AML-193 (cell line): ENCODE measurements at regions not wholly inside any gene's neighbourhood (a gene's known extent, or its start where the extent isn't known, plus 50 kb on each side); places are given as distances from the start of the nearest gene placed in this dataset.
A peak's percentile ranks its signal among the peaks of the same experiment; 100 is the strongest.
"Not testable (repeated sequence)": the region's sequence is repeated elsewhere in the genome, so short reads cannot be mapped to it uniquely, and the experiment has no call there.

ENCODE experiments used
- DNase-seq, 2 experiments: peaks; one replicate each; lab custom pipeline; 2025; lab: John Stamatoyannopoulos, UW

DNA sequence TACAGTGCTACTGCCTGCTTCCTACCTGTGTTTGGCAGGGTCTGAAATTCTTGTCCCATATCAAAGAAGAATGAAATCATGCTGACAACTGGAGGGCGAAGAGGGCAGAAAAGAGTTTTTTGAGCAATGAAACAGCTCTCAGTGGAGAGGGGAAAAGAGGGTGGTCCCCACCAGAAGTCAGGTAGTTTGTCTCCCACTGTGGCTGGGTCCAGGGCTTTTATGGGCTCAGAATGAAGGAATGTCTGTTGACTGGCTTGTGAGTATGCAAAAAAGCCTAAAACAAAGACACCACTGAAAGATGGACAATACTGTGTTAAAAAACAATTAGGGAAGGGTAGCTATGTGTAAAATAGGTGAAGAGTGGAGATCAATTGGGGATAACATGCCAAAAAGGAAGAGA is 115.0 kb downstream of the ADAM29 start:
- no peak for DNase-seq

GRCh38 chr4:175034007-175034406 is 115.8 kb downstream of the ADAM29 start:
- DNase-seq, result no peak

- DNase-seq, result no peak
These were observed 117.0 kb downstream of the ADAM29 start for GRCh38 chr4:175034986-175035705.

GRCh38 chr4:175035905-175036304 is 117.7 kb downstream of the ADAM29 start:
- no peak for DNase-seq

- DNase-seq, result no peak
These were observed 130.1 kb downstream of the ADAM29 start for GRCh38 chr4:175048111-175048784.

GRCh38 chr4:175048906-175049305 is 130.7 kb downstream of the ADAM29 start:
- DNase-seq, result no peak

DNA sequence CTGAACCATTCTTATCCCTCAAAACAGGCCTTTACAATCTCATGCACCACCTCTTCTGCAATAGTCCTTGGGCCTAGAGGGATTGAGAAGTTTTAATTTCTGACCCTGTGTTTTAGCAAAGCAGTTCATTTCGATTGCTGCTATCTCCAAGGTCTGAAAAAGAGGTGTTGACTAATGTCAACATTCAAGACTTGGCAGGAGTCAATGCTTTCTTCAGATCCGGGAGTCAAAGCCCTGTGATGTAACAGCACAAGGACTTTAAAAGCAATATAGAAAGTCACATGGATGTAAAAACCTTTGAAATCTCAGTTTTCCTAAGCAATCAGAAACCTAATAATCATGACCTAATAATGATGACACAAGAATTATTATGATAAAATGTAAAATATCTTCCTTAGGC is 133.8 kb downstream of the ADAM29 start:
- no peak for DNase-seq

- no peak for DNase-seq
These were observed 136.8 kb downstream of the ADAM29 start for GRCh38 chr4:175054980-175055379.

DNA sequence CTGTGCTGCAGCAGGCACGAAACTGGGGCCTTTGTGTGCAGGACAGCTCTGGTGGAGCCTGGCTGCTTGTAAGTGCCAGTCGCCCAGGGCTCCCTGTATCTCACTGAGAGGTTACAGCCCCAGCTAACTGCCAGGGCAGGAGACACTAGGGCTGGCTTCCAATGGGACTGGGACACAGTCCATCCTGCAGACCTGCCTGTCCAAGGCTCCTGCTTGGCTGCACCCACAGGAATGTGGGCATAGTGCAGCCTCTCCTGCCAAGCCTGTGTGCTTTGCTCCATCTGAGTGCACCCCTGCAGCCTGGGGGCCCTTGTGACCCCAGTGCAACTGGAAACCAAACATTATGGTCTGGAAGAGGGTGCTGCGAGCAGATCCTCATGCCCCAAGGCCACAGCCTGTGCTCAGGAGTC is 144.0 kb downstream of the ADAM29 start:
- no peak for DNase-seq

DNA sequence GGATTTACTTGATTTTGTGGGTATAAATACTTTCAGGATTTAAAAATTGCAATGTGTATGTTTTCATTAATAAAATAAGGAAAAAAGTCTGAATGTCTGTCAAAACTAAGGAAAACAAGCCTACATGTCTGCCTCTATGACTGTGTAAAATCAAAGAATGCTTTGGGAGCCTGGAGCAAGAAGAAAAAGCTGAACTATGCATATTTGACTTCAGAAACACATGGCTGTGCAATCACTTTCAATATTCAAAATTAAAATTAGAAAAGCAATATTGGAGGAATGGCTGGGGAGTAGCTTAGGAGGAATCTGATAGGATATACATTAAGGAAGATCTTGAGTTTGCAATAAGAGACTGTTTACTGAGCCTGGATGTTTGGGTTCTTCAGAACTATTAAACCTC is 147.1 kb downstream of the ADAM29 start:
- no peak for DNase-seq

GRCh38 chr4:175066923-175067627 is 148.9 kb downstream of the ADAM29 start:
- no peak for DNase-seq

DNA sequence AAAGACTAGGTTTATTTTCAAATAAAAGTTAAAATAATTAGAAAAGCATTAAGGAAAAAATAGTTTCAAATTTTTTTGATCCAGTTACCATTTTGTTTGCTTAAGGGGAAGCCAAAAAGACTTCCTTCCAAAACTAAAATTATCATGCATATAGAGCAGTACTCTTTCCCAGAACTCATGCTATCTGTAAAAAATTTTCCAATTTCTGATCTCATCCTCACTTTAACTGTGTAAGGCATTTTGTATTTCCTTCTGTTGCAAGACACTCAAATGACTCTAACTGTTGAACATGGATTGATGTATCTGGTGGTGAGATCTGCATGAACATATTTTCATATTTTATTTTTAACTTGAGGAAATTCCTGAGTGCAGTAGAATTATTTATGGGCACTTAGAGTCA is 150.1 kb downstream of the ADAM29 start:
- no peak for DNase-seq

DNA sequence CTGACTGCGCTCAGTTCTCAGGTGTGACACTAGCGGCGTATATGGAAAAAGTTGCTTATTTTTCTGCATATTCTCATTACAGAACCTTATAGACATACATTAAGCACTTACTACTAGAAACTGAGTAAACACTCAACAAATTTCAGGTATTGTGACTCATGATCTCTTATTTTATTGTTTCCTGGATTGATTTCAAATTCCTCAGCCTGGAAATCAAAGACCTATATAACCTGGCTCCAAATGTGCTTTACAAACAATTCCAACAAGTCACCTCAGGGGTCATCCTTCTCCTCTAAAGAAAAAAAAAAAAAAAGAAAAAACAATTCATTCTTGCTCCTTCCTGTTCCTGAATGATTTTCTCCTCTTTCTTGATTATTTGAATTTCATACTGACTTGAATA is 152.3 kb downstream of the ADAM29 start:
- no peak for DNase-seq

GRCh38 chr4:175071123-175071522 is 153.0 kb downstream of the ADAM29 start:
- DNase-seq, result no peak

GRCh38 chr4:175087145-175087544 is 169.0 kb downstream of the ADAM29 start:
- DNase-seq, result no peak

DNA sequence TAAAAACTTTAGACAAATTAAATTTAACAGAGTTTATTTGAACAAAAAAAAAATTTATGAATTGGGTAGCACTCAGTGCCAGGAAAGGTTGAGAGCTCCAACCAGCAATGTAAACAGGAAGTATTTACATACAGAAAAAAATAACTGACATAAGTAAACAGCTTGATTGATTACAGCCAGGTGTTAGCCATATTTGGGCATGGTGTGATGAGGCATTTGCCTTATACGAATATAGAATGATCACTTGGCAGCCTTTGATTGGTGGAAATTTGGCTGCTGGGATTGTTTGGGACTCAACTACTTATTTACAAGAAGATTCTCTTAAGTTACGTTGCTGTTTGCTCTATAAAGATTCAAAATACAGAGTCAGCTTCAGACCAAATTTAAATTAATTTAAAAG is 172.0 kb downstream of the ADAM29 start:
- no peak for DNase-seq

DNA sequence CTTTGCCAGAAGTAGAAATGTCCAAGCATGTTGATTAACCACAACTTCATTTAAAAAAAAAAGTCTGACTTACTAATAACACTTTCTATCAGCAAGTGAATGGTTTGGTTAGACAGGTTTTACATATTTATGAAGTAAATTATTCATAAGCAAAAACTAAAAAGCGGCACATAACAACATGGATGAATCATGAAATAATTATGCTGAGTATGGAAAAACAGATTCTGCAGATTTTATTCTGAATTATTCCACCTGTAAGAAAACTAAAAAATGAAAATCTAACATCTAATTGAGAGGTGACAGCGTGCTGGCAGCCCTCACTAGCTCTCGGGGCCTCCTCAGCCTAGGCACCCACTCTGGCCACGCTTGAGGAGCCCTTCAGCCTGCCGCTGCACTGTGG is 173.5 kb downstream of the ADAM29 start:
- DNase-seq, result no peak

DNA sequence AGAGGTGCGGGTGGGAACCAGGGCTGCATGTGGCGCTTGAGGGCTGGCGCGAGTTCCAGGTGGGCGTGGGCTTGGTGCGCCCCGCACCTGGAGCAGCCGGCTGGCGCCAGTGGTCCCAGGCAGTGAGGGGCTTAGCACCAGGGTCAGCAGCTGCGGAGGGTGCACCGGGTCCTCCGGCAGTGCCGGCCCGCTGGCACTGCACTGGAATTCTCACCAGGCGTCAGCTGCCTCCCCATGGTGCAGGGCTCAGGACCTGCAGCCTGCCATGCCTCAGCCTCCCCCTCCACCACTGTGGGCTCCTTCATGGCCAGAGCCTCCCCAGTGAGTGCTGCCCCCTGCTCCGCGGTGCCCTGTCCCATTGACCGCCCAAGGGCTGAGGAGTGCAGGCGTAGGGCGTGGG is 174.0 kb downstream of the ADAM29 start:
- no peak for DNase-seq

DNA sequence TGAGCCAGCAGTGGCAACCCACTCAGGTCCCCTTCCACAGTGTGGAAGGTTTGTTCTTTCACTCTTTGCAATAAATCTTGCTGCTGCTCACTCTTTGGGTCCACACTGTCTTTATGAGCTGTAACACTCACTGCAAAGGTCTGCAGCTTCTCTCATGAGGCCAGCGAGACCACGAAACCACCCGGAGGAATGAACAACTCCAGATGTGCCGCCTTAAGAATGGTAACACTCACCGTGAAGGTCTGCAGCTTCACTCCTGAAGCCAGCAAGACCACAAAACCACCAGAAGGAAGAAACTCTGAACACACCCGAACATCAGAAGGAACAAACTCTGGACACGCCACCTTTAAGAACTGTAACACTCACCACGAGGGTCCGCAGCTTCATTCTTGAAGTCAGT is 174.9 kb downstream of the ADAM29 start:
- DNase-seq, result not testable (repeated sequence)

GRCh38 chr4:175103403-175103802 is 185.2 kb downstream of the ADAM29 start:
- no peak for DNase-seq

DNA sequence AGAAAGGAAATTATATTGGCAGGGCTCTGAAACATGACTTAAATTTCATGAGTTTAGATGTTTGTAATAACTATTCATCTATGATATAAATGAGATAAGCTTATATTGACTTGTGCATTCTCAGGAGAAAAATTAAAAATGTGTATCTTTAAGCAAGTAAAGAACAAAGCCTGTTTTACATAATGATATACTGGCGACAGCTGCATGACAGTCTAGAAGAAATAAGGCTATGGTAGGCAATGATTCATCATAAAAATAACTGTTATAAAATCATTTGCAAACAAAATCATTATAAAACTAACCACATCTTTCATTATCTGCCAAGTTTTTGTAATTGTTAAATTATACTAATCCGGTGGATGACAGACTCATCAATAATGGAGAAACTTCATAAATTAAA is 188.1 kb downstream of the ADAM29 start:
- DNase-seq, result no peak

DNA sequence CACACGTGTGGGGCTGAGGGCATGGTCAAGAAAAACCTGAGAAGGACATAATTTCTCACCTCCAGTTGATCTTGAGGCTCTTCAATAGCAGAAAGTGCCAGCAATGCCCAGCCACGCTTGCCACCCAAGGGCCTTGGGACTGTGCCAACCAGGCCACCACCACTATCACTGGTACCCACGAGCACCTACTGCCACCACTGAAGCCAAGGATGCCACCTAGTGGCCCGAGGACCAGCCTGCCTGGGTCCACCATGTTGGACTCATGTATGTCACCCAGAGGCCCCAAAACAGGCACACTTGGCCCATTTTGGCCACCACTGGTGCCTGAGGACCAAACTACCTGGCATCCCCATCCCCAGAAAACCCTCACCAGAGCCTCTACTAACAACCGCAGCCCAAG is 191.8 kb downstream of the ADAM29 start:
- peak; percentile 14 to 22 for DNase-seq

DNA sequence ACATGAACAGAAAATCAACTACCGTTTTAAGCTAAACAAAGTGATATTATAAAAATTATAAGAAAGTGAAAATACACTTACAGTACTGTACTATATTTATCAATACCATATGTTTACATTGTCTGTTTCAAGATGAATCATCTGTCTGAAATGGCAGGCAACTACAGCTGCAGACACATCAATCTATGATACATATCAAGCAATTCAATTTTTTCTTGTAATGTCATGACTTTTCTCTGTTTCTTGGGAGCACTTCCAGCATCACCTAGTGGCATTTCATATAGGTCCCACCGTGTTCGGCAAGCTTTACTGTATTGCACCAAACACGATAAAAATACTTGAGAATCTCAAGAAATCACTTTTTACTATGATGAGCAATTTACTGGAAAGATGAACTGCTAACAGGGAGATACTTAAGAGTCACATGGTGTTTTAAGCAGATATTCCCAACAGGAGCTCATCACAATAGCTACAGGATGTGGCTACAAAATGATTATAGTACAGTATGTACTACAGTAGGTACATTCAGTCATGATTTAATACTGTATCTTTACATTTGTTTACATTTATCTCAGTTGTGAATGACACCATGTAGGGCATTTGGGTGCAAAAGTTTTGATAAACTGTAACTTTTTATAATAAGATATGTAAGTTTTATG is 207.4 kb downstream of the ADAM29 start:
- DNase-seq, result no peak
